ENCODE measurements at regions not wholly inside any gene's neighbourhood (a gene's known extent, or its start where the extent isn't known, plus 50 kb on each side); places are given as distances from the start of the nearest gene placed in this dataset.
"Not testable (repeated sequence)": the region's sequence is repeated elsewhere in the genome, so short reads cannot be mapped to it uniquely, and the experiment has no call there.

DNA sequence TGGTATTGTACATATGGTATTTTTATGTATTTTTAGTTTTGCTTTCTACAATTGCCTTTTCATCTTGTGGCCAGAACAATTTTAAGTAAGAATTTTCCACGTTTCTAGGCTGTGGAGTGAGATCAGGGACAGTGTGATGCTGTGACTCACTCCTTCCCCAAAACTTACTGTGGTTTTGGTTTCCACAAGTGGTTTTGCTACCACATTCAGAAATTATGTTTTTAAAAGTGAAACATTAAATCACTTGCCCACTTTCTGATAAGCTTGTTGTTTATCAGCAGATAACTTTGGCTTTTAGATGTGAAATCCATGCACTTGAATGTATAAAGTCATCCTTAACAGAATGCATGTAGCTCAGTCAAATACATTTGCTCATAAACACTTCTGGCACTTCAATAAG lies 192.2 kb upstream of the THRB start:
- DNase-seq (ENCODE audit: low spot score): no peak

DNA sequence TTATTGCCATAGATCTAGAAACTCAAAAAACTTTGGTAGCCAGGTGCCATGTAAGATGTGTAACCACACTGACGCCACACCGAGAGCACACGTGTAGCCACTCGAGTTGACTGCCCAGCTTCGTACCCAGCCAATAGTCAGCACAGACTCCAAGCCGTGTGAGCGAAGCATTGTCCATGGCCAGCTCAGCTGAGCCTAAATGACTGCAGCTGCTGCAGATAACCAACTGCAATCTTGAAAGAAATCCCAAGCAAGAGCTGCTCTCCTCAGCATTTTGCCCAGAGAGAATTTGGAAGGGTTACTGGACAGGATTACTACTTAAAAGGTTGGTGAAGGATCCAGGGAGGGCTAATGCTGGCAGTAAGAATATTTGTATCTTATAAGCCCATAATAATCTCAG lies 193.0 kb upstream of the THRB start:
- no peak for DNase-seq (ENCODE audit: low spot score)

DNA sequence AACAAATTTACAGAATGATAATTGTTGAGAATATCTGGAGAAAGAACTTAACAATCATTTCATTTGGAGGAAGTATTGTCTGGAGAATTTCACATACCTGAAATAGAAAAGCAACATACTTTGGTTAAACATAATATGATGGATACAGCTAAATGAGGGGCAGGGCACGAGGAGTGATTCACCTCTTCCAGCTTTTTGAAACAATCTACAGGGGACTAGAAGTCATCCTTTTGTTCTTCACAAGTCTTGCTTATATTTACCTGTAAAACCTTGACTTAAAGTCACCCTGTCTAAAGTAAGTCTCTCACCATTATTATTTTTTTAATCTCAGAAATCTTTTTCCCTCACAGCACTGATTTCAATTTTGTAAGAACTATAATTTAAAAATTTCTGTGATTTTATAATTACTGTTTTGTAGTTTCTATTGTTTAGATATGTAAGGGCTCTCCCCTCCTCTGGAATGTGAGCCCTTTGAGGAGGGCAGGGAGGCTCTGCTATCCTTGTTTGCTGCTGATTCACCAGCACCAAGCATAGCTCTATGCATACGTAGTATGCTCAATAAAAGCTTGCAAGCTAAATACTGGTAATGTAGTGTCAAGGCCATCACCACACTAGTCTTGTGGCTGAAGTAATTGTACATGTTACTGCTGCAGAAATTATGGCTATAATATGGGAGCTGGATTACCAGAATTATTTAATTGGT lies 193.9 kb upstream of the THRB start:
- DNase-seq (ENCODE audit: low spot score): no peak

DNA sequence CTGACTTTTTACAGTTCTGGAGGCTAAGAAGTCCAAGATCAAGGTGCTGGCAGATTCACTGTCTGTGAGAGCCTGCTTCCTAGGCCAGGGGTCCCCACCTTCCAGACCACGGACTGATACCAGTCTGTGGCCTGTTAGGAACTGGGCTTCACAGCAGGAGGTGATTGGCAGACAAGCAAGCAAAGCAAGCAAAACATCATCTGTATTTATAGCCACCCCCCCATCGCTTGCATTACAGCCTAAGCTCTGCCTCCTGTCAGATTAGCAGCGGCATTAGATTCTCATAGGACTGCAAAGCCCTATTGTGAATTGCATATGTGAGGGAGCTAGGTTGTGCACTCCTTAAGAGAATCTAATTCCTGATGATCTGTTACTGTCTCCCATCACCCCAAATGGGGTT lies 194.7 kb upstream of the THRB start:
- DNase-seq (ENCODE audit: low spot score): no peak

DNA sequence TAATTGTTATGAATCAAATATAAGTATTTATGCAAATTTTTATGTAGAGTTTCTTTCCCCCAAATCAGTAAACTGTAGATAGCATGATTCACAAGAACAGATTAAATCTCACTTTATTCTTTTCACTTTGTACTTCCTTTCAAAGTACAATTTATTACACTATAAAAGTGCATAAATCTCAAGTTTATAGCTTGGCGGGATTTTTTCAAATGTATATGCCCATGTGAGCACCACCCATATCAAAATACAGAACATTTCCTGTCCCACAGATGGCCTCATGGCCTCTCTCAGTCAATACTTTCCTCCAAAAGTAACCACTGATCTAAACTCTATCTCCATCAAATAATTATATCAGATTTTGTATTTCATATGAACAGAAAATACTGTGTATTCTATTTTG lies 196.1 kb upstream of the THRB start:
- no peak for DNase-seq (ENCODE audit: low spot score)

DNA sequence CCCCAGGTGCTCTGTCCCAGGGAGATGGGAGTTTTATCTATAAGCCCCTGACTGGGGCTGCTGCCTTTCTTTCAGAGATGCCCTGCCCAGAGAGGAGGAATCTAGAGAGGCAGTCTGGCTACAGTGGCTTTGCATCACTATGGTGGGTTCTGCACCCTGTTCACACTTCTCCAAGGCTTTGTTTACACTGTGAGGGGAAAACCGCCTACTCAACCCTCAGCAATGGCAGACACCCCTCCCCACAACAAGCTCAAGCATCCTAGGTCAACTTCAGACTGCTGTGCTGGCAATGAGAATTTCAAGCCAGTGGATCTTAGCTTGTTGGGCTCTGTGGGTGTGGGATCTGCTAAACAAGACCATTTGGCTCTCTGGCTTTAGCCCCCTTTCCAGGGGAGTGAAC lies 204.4 kb upstream of the THRB start:
- DNase-seq (ENCODE audit: low spot score): not testable (repeated sequence)

DNA sequence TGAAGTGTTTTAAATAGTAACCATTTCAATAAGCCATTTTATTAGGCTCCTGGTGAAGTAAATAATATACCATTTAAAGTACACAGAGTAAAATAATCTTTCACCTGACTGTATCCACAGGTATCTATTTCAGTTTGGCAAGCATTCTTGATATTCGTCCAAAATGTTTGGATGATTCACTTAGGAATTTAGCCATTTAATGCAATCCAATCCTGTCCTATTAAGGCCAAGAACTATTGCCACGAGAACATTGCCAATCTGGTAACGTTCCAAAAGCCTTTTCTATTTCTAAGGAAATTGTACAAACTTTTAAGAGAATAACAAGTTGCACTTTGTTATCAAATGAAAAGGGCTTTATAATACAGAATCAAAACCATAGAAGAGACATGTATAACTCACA lies 209.8 kb upstream of the THRB start:
- no peak for DNase-seq (ENCODE audit: low spot score)

DNA sequence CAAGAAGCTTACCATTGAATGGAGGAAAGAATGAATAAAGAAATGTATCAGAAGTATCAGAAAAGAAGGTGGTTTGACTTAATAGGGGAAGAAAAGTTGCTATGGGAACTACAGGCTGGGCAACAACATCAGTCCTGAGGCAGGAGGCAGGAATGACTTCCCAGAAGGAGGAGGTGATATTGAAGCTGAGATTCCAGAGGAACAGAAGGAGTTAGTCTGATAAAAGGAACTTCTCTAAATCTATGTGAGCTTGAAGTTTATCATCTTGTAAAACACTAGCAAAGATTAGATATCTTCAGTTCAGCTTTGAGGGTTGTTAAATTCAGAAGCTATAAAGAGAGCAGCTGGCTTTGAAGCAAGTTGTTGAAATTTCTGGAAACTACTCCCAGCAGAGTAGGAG lies 213.3 kb upstream of the THRB start:
- DNase-seq (ENCODE audit: low spot score): no peak

DNA sequence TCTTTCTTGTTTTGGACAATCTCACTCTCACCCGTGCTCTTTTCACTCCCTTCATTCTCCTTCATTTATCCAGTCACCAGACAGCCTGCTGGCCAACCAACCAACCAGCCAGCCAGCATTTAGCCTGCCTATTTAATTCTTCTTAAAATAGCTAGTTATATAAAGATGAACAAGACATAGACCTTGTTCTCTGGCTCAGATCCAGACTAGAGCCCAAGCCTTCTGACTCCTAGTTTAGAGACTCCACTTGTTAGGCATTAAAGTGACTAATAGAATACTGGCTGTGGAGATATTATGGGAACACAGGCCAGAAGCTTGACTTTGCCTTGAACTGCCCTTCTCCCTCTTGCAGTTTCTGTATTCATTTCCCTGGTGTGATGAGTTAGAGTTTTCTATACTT lies 215.3 kb upstream of the THRB start:
- DNase-seq (ENCODE audit: low spot score): no peak

DNA sequence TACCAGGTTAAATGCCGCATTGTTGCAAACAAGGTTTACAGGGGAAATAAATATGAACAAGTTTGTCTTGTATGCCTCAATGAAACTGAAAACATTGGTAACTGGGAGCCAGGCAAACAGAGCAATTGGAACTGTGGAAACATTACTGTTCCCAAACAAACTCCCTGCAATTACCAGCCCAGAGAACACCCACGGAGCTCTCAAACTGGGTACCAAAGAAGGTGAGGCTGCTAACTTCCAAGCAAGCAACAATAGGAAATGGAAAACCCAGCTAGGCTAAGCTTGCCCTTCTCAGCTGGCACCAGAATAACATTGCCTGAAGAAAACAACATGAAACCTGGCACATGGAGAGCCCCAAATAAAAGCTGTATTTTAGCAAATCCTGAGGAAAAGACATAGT lies 218.9 kb upstream of the THRB start:
- no peak for DNase-seq (ENCODE audit: low spot score)

DNA sequence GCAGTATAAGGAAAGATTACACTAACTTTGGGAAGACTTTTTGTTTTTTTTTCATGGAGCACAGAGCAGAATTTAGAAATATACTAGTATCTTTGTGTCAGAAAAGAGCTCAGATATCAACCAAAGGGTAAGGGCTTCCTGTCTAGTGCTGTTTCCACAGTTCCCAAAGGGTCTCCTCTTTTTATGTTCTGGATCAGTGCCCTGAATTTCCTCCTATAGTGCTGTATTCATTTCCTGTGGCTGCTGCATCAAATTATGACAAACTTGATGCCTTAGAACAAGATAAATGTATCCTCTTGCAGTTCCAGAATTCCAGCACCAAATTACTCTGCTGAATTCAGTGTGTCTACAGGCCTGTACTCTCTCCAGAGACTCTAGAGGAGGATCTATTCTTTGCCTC lies 219.8 kb upstream of the THRB start:
- DNase-seq (ENCODE audit: low spot score): no peak

DNA sequence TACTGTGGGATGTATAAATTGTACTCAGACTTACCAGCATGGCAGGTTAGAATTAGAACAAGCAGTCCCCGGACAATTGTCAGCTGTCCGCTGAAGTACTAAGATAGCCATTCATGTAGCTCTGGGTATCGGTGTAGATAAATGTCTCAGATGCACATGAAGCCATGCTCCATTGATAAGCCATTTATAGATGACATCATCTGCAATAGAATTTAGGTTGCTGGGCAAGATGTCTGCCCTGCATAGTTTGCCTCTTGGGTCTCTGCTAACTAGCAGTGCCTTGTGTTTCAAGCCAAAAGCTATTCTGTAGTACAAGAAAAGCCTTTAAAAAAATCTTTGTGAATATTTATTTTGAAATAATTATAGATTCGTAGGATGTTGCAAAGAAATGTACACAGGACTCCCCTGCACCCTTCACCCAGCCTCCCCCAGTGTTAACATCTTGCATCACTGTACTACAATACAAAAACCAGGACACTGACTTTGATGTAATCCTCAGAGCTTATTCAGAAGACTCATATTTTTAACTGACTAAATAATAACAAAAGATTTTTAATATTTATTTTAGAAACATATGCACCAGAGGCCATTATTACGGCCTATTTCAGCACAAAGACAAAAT lies 220.6 kb upstream of the THRB start:
- no peak for DNase-seq (ENCODE audit: low spot score)

DNA sequence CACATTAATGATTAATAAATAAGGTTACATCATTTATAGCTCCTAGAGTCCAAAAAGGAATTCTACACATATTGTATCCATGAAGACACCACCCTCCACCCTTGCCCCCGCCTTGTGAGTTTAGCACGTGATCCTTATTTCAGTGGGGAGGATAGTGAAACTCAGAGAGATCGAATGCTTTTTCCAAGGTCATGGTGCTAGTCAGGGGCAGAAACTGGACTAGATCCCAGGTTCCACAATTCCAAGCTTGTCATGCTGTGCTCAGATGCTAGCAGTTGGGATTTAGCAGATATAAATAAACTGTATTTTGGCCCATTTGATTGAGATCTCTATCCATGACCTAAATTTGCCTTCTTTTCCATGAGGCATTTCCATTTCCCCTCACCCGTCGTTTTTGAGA lies 227.4 kb upstream of the THRB start:
- no peak for DNase-seq (ENCODE audit: low spot score)

DNA sequence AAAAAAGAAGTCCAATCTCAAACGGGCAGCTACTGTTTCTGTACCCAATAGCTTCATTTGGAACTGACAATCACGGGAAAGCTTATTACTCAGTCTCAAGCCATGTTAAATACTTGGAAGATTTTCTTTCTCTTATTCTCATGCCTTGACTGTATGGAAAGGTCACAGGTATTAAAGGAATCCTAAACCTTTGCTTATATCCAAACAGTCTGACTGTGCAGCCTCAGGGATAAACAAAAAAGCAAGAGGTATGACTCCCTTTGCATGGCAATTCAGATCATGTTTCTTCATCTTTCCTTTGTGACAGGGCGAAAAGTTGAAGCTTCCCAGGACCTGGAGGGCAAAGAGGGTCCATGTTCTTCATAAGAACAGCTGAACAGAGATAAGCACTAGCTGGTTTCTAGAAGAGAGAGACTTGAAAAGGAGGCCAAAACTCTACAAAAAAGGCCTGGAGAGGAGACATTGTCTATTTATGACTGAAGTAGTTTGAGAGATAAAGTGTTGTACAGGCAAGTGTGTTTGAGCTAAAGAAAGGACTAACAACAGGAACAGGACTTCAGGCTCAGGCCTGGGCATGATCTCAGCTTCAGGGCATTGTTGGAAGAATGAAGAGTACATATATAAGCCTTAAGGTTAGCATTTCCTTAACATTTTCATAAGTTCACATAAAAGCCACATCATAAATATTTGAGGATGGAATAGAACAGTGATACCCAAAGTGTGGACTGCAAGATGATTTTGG lies 231.0 kb upstream of the THRB start:
- no peak for DNase-seq (ENCODE audit: low spot score)

DNA sequence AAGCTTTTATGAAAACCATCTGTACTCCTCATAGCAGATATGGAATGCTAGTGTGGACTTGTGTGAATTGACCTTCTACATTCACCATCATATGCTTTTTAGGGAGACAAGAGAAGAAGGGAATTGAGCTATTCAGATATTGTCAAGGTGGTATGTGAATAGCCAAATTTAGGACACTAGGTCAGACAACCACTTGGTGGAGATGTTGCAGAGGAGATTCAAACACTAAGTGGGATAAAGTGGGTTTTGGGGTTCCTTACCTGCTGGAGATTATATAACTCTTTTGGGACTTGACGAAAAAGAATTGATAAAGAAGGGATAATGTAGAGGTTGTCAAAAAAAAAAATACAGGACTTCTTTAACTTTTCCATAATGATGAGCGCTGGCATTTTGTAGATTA lies 231.8 kb upstream of the THRB start:
- no peak for DNase-seq (ENCODE audit: low spot score)

DNA sequence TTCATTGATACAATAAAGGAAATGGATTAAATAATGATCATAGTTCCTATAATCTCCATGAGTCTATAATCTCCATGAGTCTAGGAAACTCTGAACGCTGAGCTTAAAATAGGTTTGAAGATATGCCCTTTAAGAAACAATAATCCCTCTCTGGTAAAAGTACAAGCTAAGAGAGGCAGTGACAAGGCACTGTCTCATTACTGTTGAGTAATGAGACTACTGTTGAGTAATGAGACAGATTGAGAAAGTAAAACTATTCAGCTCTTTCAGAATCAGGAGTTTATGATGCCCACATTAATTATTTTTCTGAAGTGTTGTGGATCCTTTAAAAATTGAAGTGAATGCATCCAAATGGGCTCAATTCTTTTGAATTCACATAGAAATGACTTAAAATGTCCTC lies 235.5 kb upstream of the THRB start:
- DNase-seq (ENCODE audit: low spot score): no peak

DNA sequence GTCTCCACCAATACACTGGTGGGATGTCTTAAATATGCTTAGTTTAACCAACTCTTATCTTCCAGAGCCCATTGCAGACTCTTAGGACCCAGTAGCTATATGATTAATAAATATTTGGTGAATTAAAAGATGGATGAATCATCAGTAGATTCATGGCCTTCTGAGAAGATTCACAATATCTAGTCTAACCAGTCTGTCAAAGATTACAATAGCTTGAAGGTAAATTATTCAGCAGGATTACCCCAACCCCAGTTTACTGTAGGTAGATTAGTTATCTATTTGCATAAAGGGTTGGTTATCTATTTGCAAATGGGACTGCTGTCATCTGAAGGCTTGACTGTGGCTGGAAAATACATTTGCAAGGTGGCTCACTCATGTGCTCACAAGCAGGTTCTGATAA lies 239.4 kb upstream of the THRB start:
- DNase-seq (ENCODE audit: low spot score): no peak

DNA sequence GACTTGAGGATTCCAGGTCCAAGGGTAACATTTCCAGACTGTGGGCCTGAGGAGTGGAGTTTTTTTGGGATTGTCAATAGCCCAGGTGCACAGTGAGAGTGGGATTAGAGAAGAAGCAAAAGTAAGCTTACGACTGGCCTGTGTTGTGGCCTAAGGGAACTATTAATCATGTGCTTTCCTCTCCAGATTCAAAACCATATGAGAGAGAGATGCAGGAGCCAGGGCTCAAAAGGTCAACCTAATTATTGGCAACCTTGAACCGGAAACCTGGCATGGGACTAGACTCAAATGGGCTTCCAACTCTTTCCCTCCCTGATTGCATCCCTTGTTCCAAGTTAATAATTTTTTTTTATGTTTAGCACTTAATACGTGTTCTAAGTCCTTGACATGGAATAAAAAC lies 242.1 kb upstream of the THRB start:
- DNase-seq (ENCODE audit: low spot score): no peak

DNA sequence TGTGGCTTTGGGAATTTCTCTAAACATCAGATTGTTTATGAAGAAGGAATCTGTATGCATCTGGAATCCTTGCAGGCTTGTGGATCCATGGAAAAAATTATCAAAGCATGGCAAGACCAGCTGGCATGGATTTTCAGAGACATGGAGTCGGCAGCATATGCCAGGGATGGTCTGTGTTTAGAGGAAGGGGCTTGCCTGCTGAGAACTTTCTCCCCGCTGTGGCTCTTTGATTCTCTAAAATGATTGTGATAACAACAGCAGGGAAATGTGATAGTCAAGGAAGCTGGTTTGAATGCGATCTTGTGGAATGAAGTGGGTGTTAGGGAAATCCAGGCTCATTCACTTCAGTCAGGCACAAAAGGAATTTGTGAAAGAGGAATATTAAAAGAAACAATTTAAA lies 245.7 kb upstream of the THRB start:
- no peak for DNase-seq (ENCODE audit: low spot score)

DNA sequence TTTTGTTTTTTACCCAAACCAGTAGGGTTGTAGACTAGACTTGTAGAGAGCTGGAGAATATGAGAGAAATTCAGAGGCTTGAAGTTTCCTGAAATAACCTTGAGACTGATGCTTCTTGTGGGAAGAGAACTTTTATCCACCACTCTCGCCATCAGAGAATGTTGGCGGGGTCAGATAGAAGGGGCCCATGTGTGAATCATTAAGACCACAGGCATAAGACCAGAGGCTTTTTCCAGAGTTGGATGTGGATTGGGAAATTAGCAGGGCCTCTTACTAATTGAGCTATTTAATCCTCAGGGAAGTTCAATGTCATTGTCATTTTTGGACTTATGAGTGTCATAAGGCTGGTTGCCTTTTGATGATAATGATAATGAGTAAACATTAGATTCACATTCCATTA lies 246.9 kb upstream of the THRB start:
- DNase-seq (ENCODE audit: low spot score): no peak

DNA sequence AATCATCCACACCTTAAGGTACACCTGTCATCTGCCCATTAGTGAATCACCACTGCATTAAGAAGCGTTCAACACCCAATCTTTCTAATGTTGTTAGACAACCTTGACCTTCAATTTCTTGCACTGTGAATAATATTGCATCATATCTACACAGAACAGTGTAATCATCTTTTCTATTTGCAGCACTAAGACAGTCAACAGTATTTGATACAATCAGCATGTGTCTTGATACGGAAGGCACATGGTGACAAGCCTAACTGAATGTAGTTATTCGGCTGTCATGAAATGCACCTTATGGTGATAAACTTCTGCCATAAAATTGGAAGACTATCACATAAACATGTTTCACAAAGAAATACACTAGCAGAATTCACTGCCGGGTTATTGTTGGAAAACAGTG lies 253.9 kb upstream of the THRB start:
- no peak for DNase-seq (ENCODE audit: low spot score)

DNA sequence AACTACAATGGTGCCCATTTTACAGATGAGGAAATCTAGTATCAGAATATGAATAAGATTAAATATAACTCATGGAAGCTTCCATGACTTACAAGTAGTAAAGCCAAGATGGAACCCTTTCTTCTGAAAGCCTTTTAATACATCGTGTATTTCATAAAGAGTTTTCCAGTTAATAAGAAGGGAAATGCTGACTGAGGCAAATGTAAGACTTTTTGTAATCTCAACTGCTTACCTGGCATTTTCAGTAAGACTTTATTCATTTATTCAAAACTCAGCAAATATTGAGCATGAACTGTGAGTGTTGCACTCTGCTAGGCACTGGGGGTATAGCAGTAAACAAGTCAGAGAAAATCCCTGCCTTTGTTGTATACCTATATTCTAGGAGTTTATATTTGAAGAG lies 256.4 kb upstream of the THRB start:
- DNase-seq (ENCODE audit: low spot score): no peak
